ENCODE measurements at regions not wholly inside any gene's neighbourhood (a gene's known extent, or its start where the extent isn't known, plus 50 kb on each side); places are given as distances from the start of the nearest gene placed in this dataset.

DNA sequence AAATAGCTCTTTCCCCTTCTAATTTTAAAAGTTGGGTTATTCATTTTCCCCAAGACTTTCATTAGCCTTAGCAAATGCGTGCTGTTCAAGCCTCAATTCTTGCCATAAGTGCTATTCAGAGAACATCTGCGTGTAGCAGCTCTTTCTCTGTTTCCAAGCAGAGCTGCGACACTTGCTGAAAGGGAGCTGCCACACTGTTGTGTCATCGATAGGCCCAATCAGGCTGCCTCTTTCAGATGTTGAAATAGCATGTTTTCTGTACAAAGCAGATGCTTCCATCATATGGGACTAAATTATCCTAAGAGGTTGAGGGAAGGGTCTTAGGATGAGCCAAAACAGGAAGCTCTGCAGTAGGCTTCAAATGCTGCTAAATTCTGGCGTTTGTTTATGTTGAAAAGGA, 220.9 kb upstream of the CDC14C start:
- DNase-seq: no peak
- 78 to 87% (median 82%) methylated on average over 5 of the region's 5 CpGs for WGBS, 3 donors
- intact Hi-C loops (cut with DNase I): no loop called here
- Histone ChIP-seq H3K27me3 (no peaks in the 10 kb centered on the region), H3K4me1 (ENCODE audit: insufficient read depth) (no peaks in the 10 kb centered on the region), H3K9me3 (no peaks in the 10 kb centered on the region), H3K36me3 (no peaks in the 10 kb centered on the region), H3K27ac (no peak overlapping the region), H3K4me3 (no peak overlapping the region)
- no peak for TF ChIP-seq POLR2A (IDR thresholded peaks at IDR 0.05)
- no peak for TF ChIP-seq EP300 (IDR thresholded peaks at IDR 0.05)

DNA sequence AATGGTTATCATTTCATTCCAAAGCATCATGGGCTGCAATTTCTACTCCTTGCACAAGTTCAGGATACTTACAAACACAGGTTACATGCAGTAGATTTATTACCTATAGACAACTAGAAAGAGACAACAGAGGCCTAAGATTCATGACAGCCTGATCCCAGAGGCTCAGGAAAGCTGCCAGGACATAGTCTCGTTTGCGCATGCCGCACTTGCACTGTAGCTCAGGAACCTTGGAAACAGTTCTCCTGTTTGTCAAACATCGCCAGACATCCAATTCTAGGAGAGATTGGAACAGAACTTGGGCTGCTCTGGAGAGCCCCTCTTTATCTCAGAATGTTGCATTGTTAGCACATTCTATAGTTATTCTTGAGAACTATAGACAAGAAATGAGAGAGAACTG, 216.2 kb upstream of the CDC14C start:
- Histone ChIP-seq H3K36me3 (no peaks in the 10 kb centered on the region), H3K27ac (no peak overlapping the region), H3K9me3 (no peaks in the 10 kb centered on the region), H3K4me1 (ENCODE audit: insufficient read depth) (no peaks in the 10 kb centered on the region), H3K27me3 (no peaks in the 10 kb centered on the region), H3K4me3 (no peak overlapping the region)
- intact Hi-C loops (cut with DNase I): no loop called here
- 67 to 68% (median 67%) methylated on average over 4 of the region's 4 CpGs for WGBS, 3 donors
- no peak for TF ChIP-seq POLR2A (IDR thresholded peaks at IDR 0.05)
- no peak for TF ChIP-seq EP300 (IDR thresholded peaks at IDR 0.05)
- TF ChIP-seq, protein P1, sequence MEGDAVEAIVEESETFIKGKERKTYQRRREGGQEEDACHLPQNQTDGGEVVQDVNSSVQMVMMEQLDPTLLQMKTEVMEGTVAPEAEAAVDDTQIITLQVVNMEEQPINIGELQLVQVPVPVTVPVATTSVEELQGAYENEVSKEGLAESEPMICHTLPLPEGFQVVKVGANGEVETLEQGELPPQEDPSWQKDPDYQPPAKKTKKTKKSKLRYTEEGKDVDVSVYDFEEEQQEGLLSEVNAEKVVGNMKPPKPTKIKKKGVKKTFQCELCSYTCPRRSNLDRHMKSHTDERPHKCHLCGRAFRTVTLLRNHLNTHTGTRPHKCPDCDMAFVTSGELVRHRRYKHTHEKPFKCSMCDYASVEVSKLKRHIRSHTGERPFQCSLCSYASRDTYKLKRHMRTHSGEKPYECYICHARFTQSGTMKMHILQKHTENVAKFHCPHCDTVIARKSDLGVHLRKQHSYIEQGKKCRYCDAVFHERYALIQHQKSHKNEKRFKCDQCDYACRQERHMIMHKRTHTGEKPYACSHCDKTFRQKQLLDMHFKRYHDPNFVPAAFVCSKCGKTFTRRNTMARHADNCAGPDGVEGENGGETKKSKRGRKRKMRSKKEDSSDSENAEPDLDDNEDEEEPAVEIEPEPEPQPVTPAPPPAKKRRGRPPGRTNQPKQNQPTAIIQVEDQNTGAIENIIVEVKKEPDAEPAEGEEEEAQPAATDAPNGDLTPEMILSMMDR (IDR thresholded peaks at IDR 0.05): no peak
- no peak for DNase-seq

DNA sequence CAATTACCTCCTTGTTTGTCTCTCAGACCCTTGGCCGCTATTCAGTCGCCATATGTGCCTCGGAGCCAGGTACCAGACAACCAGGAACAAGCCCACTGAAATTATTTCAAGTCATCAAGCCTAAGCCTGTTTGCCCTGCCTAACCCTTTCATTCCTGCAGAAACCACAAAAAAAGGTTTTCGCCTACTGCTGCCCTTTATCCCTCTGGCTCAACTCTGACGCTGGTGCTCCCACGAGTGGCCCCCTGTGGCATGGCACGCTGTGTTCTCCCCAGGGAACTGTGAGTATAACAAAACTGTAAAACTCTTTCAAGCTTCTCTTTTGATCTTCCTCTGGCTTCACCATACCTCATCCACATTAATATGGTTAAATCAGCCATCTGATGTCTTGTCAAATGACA, 215.7 kb upstream of the CDC14C start:
- H3K4me3 ChIP-seq: no peak overlapping the region
- 41 to 43% (median 42%) methylated on average over 7 of the region's 7 CpGs for WGBS, 3 donors
- no peaks in the 10 kb centered on the region for H3K4me1 ChIP-seq (ENCODE audit: insufficient read depth)
- TF ChIP-seq, protein P1 (IDR thresholded peaks at IDR 0.05): no peak
- no peak for TF ChIP-seq EP300 (IDR thresholded peaks at IDR 0.05)
- TF ChIP-seq POLR2A (IDR thresholded peaks at IDR 0.05): no peak
- DNase-seq: no peak
- H3K9me3 ChIP-seq: no peaks in the 10 kb centered on the region
- no peaks in the 10 kb centered on the region for H3K27me3 ChIP-seq
- H3K27ac ChIP-seq: no peak overlapping the region
- intact Hi-C loops (cut with DNase I): no loop called here
- H3K36me3 ChIP-seq: no peaks in the 10 kb centered on the region

DNA sequence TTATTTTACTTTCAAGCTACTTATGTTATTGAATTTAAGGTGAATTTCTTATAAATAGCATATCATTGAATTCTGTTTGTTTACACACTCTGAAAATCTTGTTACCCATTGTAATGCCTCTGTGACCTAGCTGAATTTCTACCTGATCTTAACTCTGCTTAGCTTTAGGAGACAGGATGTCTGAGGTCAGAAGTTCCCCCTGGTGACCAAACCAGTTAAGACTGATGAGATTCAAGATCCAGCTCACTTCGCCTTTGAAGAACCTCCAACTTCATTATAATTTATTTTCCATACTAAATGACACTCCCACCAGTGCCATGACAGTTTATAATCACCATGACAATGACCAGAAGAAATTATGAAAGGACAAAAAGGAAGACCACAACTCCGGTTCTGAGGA, 213.4 kb upstream of the CDC14C start:
- H3K27ac ChIP-seq: no peak overlapping the region
- no peaks in the 10 kb centered on the region for H3K36me3 ChIP-seq
- 56 to 77% (median 60%) methylated on average over 2 of the region's 2 CpGs for WGBS, 3 donors
- no peak overlapping the region for H3K4me3 ChIP-seq
- no peaks in the 10 kb centered on the region for H3K9me3 ChIP-seq
- no peaks in the 10 kb centered on the region for H3K27me3 ChIP-seq
- intact Hi-C loops (cut with DNase I): no loop called here
- H3K4me1 ChIP-seq (ENCODE audit: insufficient read depth): no peaks in the 10 kb centered on the region
- TF ChIP-seq, protein P1 (IDR thresholded peaks at IDR 0.05): no peak
- no peak for DNase-seq

DNA sequence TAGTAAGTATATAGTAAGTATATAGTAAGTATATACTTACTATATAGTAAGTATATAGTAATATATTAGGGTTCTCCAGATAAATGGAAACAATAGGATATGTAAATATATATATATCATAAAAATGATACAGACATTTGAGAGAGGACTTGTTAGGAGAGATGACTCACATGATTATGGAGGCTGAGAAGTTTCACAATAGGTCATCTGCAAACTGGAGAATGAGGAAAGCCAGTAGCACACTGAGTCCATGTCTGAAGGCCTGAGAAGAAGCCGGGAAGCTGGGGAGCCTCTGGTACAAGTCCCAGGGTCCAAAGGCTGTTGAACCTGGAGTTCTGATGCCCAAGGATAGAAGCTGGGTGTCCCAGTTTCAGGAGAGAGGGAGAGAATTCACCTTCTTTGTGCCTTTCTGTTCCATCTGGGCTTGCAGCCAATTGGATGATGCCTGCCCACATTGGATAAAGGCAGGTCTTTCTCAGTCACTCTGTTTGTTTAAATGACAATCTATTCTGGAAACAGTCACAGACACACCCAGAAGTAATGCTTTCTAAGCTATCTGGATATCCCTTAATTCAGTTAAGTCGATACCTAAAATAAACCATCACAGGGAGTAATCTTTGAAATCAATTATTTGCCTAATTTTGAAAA, 205.5 kb upstream of the CDC14C start:
- no peaks in the 10 kb centered on the region for H3K4me1 ChIP-seq (ENCODE audit: insufficient read depth)
- no peaks in the 10 kb centered on the region for H3K9me3 ChIP-seq
- TF ChIP-seq, protein P1 (IDR thresholded peaks at IDR 0.05): no peak
- TF ChIP-seq POLR2A (IDR thresholded peaks at IDR 0.05) (no peak), EP300 (IDR thresholded peaks at IDR 0.05) (no peak)
- DNase-seq: no peak
- H3K36me3 ChIP-seq: no peaks in the 10 kb centered on the region
- 76 to 90% (median 88%) methylated on average over 2 of the region's 2 CpGs for WGBS, 3 donors
- no peak overlapping the region for H3K4me3 ChIP-seq
- intact Hi-C loops (cut with DNase I): no loop called here
- no peaks in the 10 kb centered on the region for H3K27me3 ChIP-seq
- no peak overlapping the region for H3K27ac ChIP-seq
